SIG-M5 treated with dmso at 0.1 percent for 504 hours (cell line): ENCODE measurements at regions not wholly inside any gene's neighbourhood (a gene's known extent, or its start where the extent isn't known, plus 50 kb on each side); places are given as distances from the start of the nearest gene placed in this dataset.

Source experiments
- DNase-seq: peaks from one replicate; lab custom pipeline; 2025; ENCODE audit not compliant: unreplicated experiment; lab: John Stamatoyannopoulos, UW

GRCh38 chr18:75553021-75553420 lies 125.5 kb upstream of the SMIM21 start:
- DNase-seq = no peak

GRCh38 chr18:75551071-75551470 lies 123.6 kb upstream of the SMIM21 start:
- DNase-seq = no peak

- DNase-seq = no peak
These were observed 120.9 kb upstream of the SMIM21 start for GRCh38 chr18:75548353-75548905.

GRCh38 chr18:75546964-75547363 lies 119.5 kb upstream of the SMIM21 start:
- DNase-seq = no peak

- DNase-seq = no peak
These were observed 117.7 kb upstream of the SMIM21 start for GRCh38 chr18:75545189-75545588.

- DNase-seq = no peak
These were observed 117.0 kb upstream of the SMIM21 start for GRCh38 chr18:75544496-75544895.

GRCh38 chr18:75544051-75544481 lies 116.6 kb upstream of the SMIM21 start:
- no peak for DNase-seq

GRCh38 chr18:75538727-75539126 lies 111.2 kb upstream of the SMIM21 start:
- DNase-seq = no peak

GRCh38 chr18:75533950-75534349 lies 106.4 kb upstream of the SMIM21 start:
- no peak for DNase-seq

- DNase-seq = no peak
These were observed 105.7 kb upstream of the SMIM21 start for GRCh38 chr18:75533209-75533608.

- no peak for DNase-seq
These were observed 104.5 kb upstream of the SMIM21 start for GRCh38 chr18:75531851-75532459.

- no peak for DNase-seq
These were observed 103.8 kb upstream of the SMIM21 start for GRCh38 chr18:75531212-75531850.

GRCh38 chr18:75530566-75531211 lies 103.2 kb upstream of the SMIM21 start:
- DNase-seq = no peak

- DNase-seq = no peak
These were observed 102.6 kb upstream of the SMIM21 start for GRCh38 chr18:75530118-75530517.

GRCh38 chr18:75529394-75529793 lies 101.9 kb upstream of the SMIM21 start:
- DNase-seq = no peak

GRCh38 chr18:75527848-75528685 lies 100.6 kb upstream of the SMIM21 start:
- no peak for DNase-seq

- no peak for DNase-seq
These were observed 98.5 kb upstream of the SMIM21 start for GRCh38 chr18:75526038-75526437.

- DNase-seq = no peak
These were observed 97.8 kb upstream of the SMIM21 start for GRCh38 chr18:75525331-75525730.

- DNase-seq = no peak
These were observed 97.3 kb upstream of the SMIM21 start for GRCh38 chr18:75524841-75525240.

- DNase-seq = no peak
These were observed 96.7 kb upstream of the SMIM21 start for GRCh38 chr18:75524181-75524580.

- no peak for DNase-seq
These were observed 94.3 kb upstream of the SMIM21 start for GRCh38 chr18:75521816-75522215.
